NB4 (cell line): ENCODE measurements at regions not wholly inside any gene's neighbourhood (a gene's known extent, or its start where the extent isn't known, plus 50 kb on each side); places are given as distances from the start of the nearest gene placed in this dataset.

Experiments used
- DNase-seq: peaks from one replicate; pipeline ENCODE4 v3.0.0; 2010; ENCODE audit warnings: low read depth
- H3K4me3 ChIP-seq: one replicate; pipeline ENCODE4 v1.5.1; 2011; ENCODE audit warnings: mild to moderate bottlenecking, low read depth, low read length, moderate library complexity
- MAX ChIP-seq: IDR thresholded peaks from 2 replicates; pipeline ENCODE4 v1.6.1; 2011; ENCODE audit warnings: low read depth, low read length
- MYC ChIP-seq: IDR thresholded peaks from 2 replicates; pipeline ENCODE4 v1.6.1; 2011; ENCODE audit warnings: low read depth, low read length
- POLR2A ChIP-seq: IDR thresholded peaks from 2 replicates; pipeline ENCODE4 v1.6.1; 2011; ENCODE audit warnings: mild to moderate bottlenecking; ENCODE audit not compliant: insufficient read length; ENCODE audit errors: extremely low read depth
- TF ChIP-seq, protein P1 (sequence below): IDR thresholded peaks from one replicate; pipeline ENCODE4 v1.5.1; 2012; ENCODE audit warnings: low read depth, low read length

GRCh38 chr15:69699096-69699495 lies 246.5 kb downstream of the RPLP1 start:
- DNase-seq: no peak
- TF ChIP-seq, protein P1, sequence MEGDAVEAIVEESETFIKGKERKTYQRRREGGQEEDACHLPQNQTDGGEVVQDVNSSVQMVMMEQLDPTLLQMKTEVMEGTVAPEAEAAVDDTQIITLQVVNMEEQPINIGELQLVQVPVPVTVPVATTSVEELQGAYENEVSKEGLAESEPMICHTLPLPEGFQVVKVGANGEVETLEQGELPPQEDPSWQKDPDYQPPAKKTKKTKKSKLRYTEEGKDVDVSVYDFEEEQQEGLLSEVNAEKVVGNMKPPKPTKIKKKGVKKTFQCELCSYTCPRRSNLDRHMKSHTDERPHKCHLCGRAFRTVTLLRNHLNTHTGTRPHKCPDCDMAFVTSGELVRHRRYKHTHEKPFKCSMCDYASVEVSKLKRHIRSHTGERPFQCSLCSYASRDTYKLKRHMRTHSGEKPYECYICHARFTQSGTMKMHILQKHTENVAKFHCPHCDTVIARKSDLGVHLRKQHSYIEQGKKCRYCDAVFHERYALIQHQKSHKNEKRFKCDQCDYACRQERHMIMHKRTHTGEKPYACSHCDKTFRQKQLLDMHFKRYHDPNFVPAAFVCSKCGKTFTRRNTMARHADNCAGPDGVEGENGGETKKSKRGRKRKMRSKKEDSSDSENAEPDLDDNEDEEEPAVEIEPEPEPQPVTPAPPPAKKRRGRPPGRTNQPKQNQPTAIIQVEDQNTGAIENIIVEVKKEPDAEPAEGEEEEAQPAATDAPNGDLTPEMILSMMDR: no peak
- TF ChIP-seq MYC (no peak), MAX (no peak), POLR2A (no peak)
- H3K4me3 ChIP-seq: no peak overlapping the region

DNA sequence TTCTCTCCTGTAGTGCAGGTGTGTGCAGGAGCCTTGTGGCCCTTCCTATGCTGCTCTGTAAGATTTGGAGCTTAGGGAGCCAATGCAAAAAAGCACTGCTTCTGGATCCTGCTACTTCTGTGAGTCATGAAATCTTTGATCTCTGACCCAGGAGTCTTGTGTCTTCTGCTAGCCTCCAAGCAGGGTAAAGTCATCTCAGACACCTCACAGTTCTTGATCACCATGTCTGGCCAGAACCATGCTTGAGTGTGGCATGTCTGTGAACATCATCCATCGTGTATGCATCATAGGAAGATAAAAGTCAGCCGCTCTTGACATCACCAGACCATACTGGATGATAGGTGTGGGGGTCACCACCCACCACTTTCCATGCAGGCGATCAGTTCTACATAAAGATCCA lies 247.8 kb downstream of the RPLP1 start:
- TF ChIP-seq POLR2A: no peak
- TF ChIP-seq, protein P1: no peak
- no peak for TF ChIP-seq MAX
- no peak for TF ChIP-seq MYC
- no peak overlapping the region for H3K4me3 ChIP-seq
- DNase-seq: no peak

DNA sequence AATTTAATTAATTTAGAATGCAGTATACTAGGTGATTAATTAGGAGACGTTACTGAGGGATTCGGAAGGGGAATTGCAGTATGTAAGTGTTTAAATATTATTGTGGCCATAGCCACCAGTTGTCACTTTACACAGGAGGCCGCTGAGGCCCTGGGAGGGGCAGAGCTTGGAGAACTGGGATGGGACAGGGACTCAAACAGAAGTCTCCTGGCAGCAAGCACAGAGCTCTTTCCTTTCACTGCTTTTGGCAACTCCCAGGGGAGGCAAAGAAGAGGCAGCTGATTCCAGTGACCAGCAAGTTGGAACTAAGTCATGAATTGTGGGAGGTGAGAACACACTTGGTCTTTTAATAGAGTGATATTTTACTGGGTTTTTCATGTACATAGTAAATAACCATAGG lies 248.6 kb downstream of the RPLP1 start:
- TF ChIP-seq, protein P1: no peak
- TF ChIP-seq POLR2A: no peak
- TF ChIP-seq MAX: no peak
- no peak for TF ChIP-seq MYC
- H3K4me3 ChIP-seq: no peak overlapping the region
- no peak for DNase-seq

- DNase-seq: no peak
- TF ChIP-seq MAX: no peak
- TF ChIP-seq, protein P1: no peak
- no peak for TF ChIP-seq MYC
- no peak for TF ChIP-seq POLR2A
These were observed 251.0 kb downstream of the RPLP1 start for GRCh38 chr15:69703532-69704187.

GRCh38 chr15:69704229-69704628 lies 251.6 kb downstream of the RPLP1 start:
- DNase-seq: no peak
- no peak overlapping the region for H3K4me3 ChIP-seq

More at GRCh38 chr15:69703532-69704187, 251.0 kb downstream of the RPLP1 start:
- no peak overlapping the region for H3K4me3 ChIP-seq

More at GRCh38 chr15:69704229-69704628, 251.6 kb downstream of the RPLP1 start:
- TF ChIP-seq POLR2A: no peak
- TF ChIP-seq MAX: no peak
- no peak for TF ChIP-seq MYC
- TF ChIP-seq, protein P1: no peak
